Activated CD8-positive, alpha-beta memory T cell treated with anti-CD3 and anti-CD28 coated beads, Interleukin-2, amount 10 ng/mL, durations not matched to agents 7 days and 5 days (primary cell): ENCODE measurements at regions not wholly inside any gene's neighbourhood (a gene's known extent, or its start where the extent isn't known, plus 50 kb on each side); places are given as distances from the start of the nearest gene placed in this dataset.

Experiments used
- ATAC-seq: fragments of 150-1000 bp; cut with Tn5 transposase; one replicate; pipeline ENCODE4 v1.10.0; 2021; ENCODE audit warnings: moderate library complexity
- CTCF ChIA-PET: fragments of 350-600 bp; sonication (Branson Sonifier 250); formaldehyde crosslinking; loops from one replicate; lab custom pipeline; 2021; ENCODE audit warnings: antibody characterized with exemption; lab: Charles Lee
- DNase-seq: peaks from one replicate; pipeline ENCODE4 v3.0.0-alpha.2; 2020
- H3K27ac Mint-ChIP-seq: one replicate; pipeline ENCODE4 v1.8.0; 2021; ENCODE audit warnings: mild to moderate bottlenecking, mixed read lengths
- H3K27me3 Mint-ChIP-seq: one replicate; pipeline ENCODE4 v1.8.0; 2021; ENCODE audit warnings: mixed read lengths
- H3K36me3 Mint-ChIP-seq: one replicate; pipeline ENCODE4 v1.8.0; 2021; ENCODE audit warnings: mild to moderate bottlenecking, mixed read lengths
- H3K4me1 Mint-ChIP-seq: one replicate; pipeline ENCODE4 v1.8.0; 2021; ENCODE audit warnings: mixed read lengths
- H3K4me3 Mint-ChIP-seq: one replicate; pipeline ENCODE4 v1.8.0; 2021; ENCODE audit warnings: mild to moderate bottlenecking, moderate library complexity, mixed read lengths
- H3K9me3 Mint-ChIP-seq: one replicate; pipeline ENCODE4 v1.8.0; 2022; ENCODE audit warnings: low read depth, mixed read lengths

DNA sequence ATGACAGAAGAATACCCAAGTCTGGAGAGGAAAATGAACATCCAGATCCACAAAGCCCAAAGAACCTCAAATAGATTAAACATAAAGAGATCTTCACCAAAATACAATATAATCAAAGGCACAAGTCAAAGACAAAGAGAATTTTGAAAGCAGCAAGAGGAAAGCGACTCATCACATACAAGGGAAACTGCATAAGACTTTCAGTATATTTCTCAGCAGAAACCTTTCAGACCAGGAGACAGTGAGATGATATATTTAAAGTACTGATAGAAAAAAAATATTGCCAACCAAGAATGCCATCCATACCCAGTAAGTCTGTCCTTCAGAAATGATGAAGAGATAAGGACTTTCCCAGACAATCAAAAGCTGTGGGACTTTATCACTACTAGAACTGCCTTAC, 81.5 kb upstream of the GALNT17 start:
- H3K36me3 Mint-ChIP-seq = no peaks in the 10 kb centered on the region
- DNase-seq (no peak), ATAC-seq (no peak)
- H3K9me3 Mint-ChIP-seq = peaks cover 17% of the 10 kb centered on the region
- H3K4me3 Mint-ChIP-seq = no peak overlapping the region
- no peak overlapping the region for H3K27ac Mint-ChIP-seq
- CTCF ChIA-PET = no interaction called here
- H3K4me1 Mint-ChIP-seq = no peaks in the 10 kb centered on the region
- H3K27me3 Mint-ChIP-seq = no peaks in the 10 kb centered on the region

DNA sequence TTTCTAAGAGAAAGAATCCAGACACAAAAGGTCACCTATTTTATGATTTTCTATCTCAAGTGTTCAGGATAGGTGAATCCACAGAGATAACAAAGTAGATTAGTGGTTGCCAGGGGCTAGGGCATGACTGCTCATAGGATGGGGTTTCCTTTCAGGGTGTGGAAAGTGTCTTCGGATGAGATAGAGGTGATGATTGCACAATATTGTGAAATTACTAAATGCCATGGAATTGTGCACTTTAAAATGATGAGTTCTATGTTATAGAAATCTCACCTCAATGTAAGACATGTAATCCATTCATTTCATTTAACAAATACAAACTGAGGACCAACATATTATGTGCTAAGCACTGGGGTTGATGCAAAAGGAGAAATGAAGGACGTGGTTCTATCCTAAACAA, 76.4 kb upstream of the GALNT17 start:
- ATAC-seq = no peak
- Mint-ChIP-seq H3K4me1 (no peaks in the 10 kb centered on the region), H3K27ac (no peak overlapping the region), H3K36me3 (no peaks in the 10 kb centered on the region), H3K27me3 (no peaks in the 10 kb centered on the region), H3K4me3 (no peak overlapping the region), H3K9me3 (peaks cover 10% of the 10 kb centered on the region)
- DNase-seq = no peak
- CTCF ChIA-PET = no interaction called here

DNA sequence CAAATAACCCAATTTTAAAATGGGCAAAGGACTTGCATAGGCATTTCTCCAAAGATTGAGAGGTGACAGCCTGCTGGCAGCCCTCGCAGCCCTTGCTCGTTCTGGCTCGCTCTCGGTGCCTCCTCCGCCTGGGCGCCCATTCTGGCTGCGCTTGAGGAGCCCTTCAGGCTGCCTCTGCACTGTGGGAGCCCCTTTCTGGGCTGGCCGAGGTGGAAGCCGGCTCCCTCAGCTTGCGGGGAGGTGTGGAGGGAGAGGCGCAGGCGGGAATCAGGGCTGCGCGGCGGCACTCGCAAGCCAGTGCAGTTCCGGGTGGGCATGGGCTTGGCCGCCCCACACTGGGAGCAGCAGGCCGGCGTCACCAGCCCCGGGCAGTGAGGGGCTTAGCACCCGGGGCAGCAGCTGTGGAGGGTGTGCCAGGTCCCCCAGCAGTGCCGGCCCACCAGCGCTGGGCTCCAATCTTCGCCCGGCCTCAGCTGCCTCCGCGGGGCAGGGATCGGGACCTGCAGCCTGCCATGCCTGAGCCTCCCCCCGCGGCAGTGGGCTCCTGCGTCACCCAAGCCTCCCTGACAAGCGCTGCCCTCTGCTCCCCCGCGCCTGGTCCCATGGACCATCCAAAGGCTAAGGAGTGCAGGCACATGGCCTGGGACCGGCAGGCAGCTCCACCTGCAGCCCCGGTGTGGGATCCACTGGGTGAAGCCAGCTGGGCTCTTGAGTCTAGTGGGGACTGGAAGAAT, 54.0 kb upstream of the GALNT17 start:
- Mint-ChIP-seq H3K4me3 (no peak overlapping the region), H3K27ac (no peak overlapping the region), H3K27me3 (no peaks in the 10 kb centered on the region), H3K4me1 (no peaks in the 10 kb centered on the region), H3K9me3 (peaks cover 27% of the 10 kb centered on the region), H3K36me3 (no peaks in the 10 kb centered on the region)
- ATAC-seq = no peak
- CTCF ChIA-PET = no interaction called here
- DNase-seq = no peak
